ENCODE measurements at regions not wholly inside any gene's neighbourhood (a gene's known extent, or its start where the extent isn't known, plus 50 kb on each side); places are given as distances from the start of the nearest gene placed in this dataset.
"Not testable (repeated sequence)": the region's sequence is repeated elsewhere in the genome, so short reads cannot be mapped to it uniquely, and the experiment has no call there.

DNA sequence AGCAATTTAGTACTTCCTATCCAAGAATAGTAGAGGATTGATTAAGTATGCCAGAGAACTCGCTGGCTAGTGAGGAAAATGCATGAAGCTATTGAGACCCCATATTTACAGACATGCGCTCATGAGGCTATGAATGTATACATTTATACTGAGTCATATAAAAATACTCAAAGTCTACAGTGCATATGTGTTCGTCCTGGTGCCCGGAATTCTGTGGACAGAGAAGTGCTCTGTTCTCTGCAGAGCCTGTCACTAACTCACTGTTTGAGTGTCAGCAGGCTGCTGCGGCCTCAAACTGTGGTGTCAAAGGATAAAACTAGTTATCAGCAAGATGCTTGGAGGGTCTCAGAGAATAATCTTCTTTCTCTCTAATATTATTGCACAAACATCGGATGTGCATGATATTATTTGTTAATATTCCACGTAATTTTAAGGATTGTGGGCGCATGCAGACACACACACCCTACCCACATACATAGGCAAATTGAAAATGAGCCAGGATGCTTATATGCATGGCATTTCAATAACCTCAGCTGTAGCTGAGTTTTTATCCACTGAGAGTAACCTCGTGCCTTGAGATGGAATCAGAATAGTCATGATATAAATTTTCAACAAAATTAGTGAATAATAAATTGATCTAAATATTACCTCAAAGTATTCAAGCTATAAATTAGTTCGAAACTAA lies 50.0 kb upstream of the TSC22D2 start:
- DNase-seq (no peak), ATAC-seq (no peak)
- intact Hi-C loops (cut with DNase I, micrococcal nuclease) = no loop called here

- DNase-seq (no peak), ATAC-seq (no peak)
- intact Hi-C loops (cut with DNase I, micrococcal nuclease) = no loop called here
Measured at GRCh38 chr3:150357140-150357539, 51.0 kb upstream of the TSC22D2 start.

GRCh38 chr3:150355574-150355973 lies 52.5 kb upstream of the TSC22D2 start:
- ATAC-seq (no peak), DNase-seq (no peak)
- intact Hi-C loops (cut with DNase I, micrococcal nuclease) = no loop called here

- DNase-seq = no peak
- intact Hi-C loops (cut with DNase I, micrococcal nuclease) = no loop called here
- ATAC-seq = no peak
Measured at GRCh38 chr3:150352931-150353330, 55.2 kb upstream of the TSC22D2 start.

GRCh38 chr3:150351398-150351797 lies 56.7 kb upstream of the TSC22D2 start:
- intact Hi-C loops (cut with DNase I, micrococcal nuclease) = no loop called here
- ATAC-seq (no peak), DNase-seq (no peak)

GRCh38 chr3:150349314-150350097 lies 58.6 kb upstream of the TSC22D2 start:
- no peak for DNase-seq
- intact Hi-C loops (cut with DNase I, micrococcal nuclease) = no loop called here
- no peak for ATAC-seq

GRCh38 chr3:150348500-150348899 lies 59.6 kb upstream of the TSC22D2 start:
- intact Hi-C loops (cut with DNase I, micrococcal nuclease) = no loop called here
- DNase-seq (no peak), ATAC-seq (peak; percentile 68)

GRCh38 chr3:150346981-150347863 lies 60.9 kb upstream of the TSC22D2 start:
- intact Hi-C loops (cut with DNase I, micrococcal nuclease) = no loop called here
- DNase-seq (no peak), ATAC-seq (no peak)

GRCh38 chr3:150346266-150346665 lies 61.8 kb upstream of the TSC22D2 start:
- no peak for DNase-seq
- intact Hi-C loops (cut with DNase I, micrococcal nuclease) = no loop called here
- no peak for ATAC-seq

DNA sequence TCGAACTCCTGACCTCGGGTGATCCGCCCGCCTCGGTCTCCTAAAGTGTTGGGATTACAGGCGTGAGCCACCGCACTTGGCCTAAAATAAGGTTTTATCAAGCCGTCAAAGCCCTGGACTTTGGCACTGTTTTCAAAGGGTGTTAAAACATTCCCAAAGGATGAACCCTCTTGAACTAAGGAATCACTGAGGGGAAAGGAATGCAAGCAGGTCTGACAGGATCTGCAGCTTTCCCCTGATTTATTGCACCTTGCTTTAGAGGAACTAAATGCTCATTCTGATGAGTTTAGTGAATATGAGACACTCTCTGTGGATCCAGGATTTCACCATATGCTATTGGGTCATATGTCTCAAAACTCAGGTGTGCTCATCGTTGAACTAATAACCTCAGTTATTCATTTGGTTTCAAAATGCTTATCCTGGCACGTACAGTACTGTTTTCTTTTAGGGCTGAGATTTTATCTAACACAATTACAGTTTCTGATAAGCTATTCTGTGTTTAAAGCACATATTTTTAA lies 63.0 kb upstream of the TSC22D2 start:
- DNase-seq = peak; percentile 81 to 85
- intact Hi-C loops (cut with DNase I, micrococcal nuclease) = no loop called here
- ATAC-seq = peak; percentile 95

DNA sequence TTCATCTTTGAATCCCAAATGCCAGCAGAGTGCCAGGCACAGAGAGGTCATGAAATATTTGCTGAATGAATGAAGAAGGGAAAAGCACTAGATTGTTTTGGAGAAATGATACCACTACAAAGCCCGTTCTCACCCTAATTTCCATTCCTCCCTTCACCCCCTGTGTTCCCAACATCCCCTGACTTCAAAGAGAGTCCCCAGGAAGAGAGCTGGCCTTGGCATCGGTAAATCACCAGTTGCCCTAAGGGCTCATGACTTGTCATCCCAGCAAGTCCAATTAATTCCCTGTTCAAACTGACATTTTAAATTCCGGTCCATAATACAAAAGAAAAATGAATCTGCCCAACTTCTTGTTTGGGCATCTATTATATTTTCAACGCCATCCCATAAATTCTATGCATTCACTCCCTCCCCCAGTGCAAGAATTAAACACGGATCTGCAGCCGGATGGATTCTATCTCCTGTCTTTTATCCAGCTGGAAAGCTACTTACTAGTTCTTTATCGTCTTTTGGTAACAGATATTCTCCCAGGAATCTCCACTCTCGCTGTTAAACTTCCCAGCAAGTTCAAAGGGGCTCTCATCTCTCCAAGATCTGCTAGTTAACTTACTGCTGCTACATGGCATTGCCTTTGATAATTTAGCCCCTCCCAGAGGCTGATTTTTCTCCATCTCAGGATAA lies 63.9 kb upstream of the TSC22D2 start:
- no peak for ATAC-seq
- intact Hi-C loops (cut with DNase I, micrococcal nuclease) = no loop called here
- DNase-seq = no peak

GRCh38 chr3:150342896-150343467 lies 65.1 kb upstream of the TSC22D2 start:
- ATAC-seq (no peak), DNase-seq (no peak)
- intact Hi-C loops (cut with DNase I, micrococcal nuclease) = no loop called here

- no peak for DNase-seq
- no peak for ATAC-seq
- intact Hi-C loops (cut with DNase I, micrococcal nuclease) = no loop called here
Measured at GRCh38 chr3:150341891-150342290, 66.2 kb upstream of the TSC22D2 start.

DNA sequence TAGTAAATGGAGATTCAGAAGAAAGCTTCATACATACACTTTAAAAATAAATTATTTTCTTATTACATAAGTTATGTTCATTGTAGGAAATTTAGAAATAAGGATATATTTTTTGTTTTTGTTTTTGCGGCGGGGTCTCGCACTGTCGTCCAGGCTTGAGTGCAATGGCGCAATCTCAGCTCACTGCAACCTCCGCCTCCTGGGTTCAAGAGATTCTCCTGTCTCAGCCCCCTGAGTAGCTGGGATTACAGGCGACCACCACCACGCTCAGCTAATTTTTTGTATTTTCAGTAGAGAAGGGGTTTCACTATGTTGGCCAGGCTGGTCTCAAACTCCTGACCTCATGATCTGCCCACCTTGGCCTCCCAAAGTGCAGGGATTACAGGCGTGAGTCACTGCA lies 71.7 kb upstream of the TSC22D2 start:
- DNase-seq; ATAC-seq; intact Hi-C loops (cut with DNase I, micrococcal nuclease): not testable (repeated sequence)

- intact Hi-C loops (cut with DNase I, micrococcal nuclease) = no loop called here
- DNase-seq (no peak), ATAC-seq (no peak)
Measured at GRCh38 chr3:150335631-150336030, 72.5 kb upstream of the TSC22D2 start.

- ATAC-seq = no peak
- no peak for DNase-seq
- intact Hi-C loops (cut with DNase I, micrococcal nuclease) = no loop called here
Measured at GRCh38 chr3:150334974-150335373, 73.1 kb upstream of the TSC22D2 start.

GRCh38 chr3:150333477-150333876 lies 74.6 kb upstream of the TSC22D2 start:
- intact Hi-C loops (cut with DNase I, micrococcal nuclease) = no loop called here
- no peak for DNase-seq
- no peak for ATAC-seq

DNA sequence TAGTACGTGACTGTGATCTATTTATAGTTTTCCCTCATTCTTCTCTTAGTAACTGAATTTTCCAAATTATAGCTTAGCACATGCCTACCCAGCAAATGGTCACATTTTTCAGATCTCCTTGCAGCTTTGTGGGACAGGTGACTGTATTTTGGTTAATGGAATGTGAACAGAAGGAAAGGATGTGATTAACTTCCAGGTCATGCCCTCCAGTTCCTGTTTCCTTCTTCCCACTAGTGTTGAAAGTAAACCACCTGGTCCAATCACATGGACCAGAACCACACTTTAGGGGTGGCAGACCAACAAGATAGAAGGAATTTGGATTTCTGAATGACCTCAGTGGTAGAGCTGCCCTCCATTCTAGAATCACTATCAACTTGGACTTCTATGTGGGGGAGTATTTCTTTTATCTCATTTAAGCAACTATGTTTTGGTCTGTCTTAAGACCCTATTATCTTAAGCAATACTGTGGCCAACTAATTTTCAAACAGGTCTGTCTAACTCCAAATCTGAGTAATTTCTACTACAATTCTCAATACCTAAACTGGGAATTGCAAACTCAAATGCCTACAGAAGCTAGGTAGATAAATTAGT lies 76.0 kb upstream of the TSC22D2 start:
- intact Hi-C loops (cut with DNase I, micrococcal nuclease) = no loop called here
- ATAC-seq = no peak
- no peak for DNase-seq
